Esophagus muscularis mucosa (tissue), 4 donors: ENCODE measurements at regions not wholly inside any gene's neighbourhood (a gene's known extent, or its start where the extent isn't known, plus 50 kb on each side); places are given as distances from the start of the nearest gene placed in this dataset.

ENCODE experiments used
- DNase-seq: peaks from one replicate; pipeline ENCODE4 v3.0.0-alpha.2; 2017; ENCODE audit errors: extremely low spot score
- H3K27ac ChIP-seq, 4 donors: fragments of 200-600 bp; sonication (generic); replicated peaks in 1 of 4; 1 replicate in 3 of 4; 2 replicates in 1 of 4; pipeline ENCODE4 v1.5.1; 2016 to 2019; ENCODE audit warnings: mild to moderate bottlenecking in 1 of 4
- H3K27me3 ChIP-seq, 4 donors: fragments of 200-600 bp; sonication (generic); one replicate each; pipeline versions ENCODE4 v1.5.1 to v1.6.0; 2016 to 2019
- H3K36me3 ChIP-seq, 4 donors: fragments of 200-600 bp; sonication (generic); one replicate each; pipeline ENCODE4 v1.5.1; 2016 to 2019
- H3K4me1 ChIP-seq, 4 donors: fragments of 200-600 bp; sonication (generic); one replicate each; pipeline ENCODE4 v1.5.1; 2016 to 2019
- H3K4me3 ChIP-seq, 4 donors: fragments of 200-600 bp; sonication (generic); 1 replicate in 2 of 4; 2 replicates in 2 of 4; pipeline ENCODE4 v1.5.1; 2016 to 2019; ENCODE audit warnings: mild to moderate bottlenecking in 4 of 4, moderate library complexity in 1 of 4
- H3K9me3 ChIP-seq, 4 donors: fragments of 200-600 bp; sonication (generic); 1 replicate in 3 of 4; 2 replicates in 1 of 4; pipeline ENCODE4 v1.5.1; 2016 to 2019
- EP300 ChIP-seq: sonication (generic); formaldehyde crosslinking; IDR thresholded peaks from one replicate; pipeline ENCODE4 v1.6.1; 2017; ENCODE audit warnings: antibody characterized with exemption
- POLR2A ChIP-seq: fragments of 450-650 bp; IDR thresholded peaks from one replicate; pipeline ENCODE4 v1.6.1; 2017; ENCODE audit warnings: antibody characterized with exemption, moderate library complexity, mild to moderate bottlenecking, low read depth
- POLR2AphosphoS5 ChIP-seq, 2 donors: sonication (generic); formaldehyde crosslinking; IDR thresholded peaks; one replicate each; pipeline ENCODE4 v1.6.1; 2017; ENCODE audit warnings: antibody characterized with exemption in 2 of 2
- WGBS: methylation state at CpG from one replicate; pipeline ENCODE4 v1.1.5; 2018; 5-methylcytosine and 5-hydroxymethylcytosine counted together
- intact Hi-C: fragments of 100-400 bp; cut with DNase I; formaldehyde crosslinking; loops from one replicate; pipeline ENCODE4 v1.15.1; 2023
- TF ChIP-seq, protein P1 (sequence below), 3 experiments: fragments of 200-600 bp in 2 of 3; fragments of 450-650 bp in 1 of 3; sonication (generic) in 2 of 3; IDR thresholded peaks; one replicate each; pipeline ENCODE4 v1.5.1; 2017 to 2019; ENCODE audit warnings: antibody characterized with exemption in 3 of 3, mild to moderate bottlenecking in 2 of 3, moderate library complexity in 1 of 3

DNA sequence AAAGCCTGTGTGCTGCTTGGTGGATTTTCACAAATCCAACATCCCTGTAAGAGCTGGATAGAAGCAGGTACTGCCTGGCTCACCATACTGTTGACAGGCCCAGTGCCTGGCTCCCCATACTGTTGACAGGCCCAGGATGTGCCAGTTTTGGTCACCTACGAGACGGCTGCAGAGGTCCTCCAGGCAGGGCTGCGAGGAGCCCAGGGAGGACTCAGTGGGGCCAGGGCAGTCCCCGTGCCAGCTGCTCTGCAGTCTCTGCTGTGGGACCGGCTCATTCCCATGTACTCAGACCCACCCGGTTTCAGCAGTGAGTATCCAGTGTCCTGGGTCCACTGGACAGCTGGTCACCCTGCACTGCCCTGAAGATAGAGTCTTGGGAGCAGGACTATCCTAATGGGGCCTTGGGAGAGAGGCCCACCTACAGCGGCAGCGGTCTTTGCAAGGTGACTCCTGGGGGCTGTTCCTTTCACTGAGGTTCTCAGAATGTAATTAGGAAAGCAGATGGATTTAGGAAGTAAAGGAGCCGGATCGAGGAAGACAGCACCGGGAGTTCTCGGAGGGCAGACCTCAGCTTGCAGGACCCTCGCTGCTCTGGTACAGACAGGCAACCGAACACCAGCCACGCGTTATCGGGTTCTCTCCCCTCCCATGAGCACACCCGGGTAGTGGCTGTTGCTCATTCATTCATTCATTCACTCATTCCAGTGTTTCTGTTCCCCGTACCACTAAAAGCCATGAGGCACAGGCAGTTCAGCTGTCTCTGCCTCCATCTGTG lies 106.1 kb downstream of the CTTN start:
- no peak for DNase-seq
- WGBS = 90% methylated on average over 16 of the region's 19 CpGs

DNA sequence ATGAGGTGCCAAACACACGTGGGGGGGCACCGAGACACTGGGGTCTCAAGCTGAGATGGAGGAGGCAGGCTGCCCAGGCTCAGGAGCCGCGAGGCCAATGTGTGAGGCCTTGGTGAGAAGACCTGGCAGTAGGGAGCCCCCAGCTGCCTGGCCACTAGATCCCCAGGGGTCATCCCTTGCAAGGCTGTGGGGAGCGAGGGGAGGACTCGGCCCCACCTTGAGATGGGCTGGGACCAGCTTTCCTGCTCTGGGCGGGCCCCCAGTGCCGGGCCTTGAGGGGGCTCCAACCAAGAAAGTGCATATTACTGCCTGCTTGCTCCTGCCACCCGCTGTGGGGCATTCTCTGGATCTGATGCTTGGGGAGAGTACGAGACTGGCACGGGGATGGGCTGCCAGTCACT lies 107.0 kb downstream of the CTTN start:
- Histone ChIP-seq H3K36me3 (no peaks in the 10 kb centered on the region), H3K27me3 (no peaks in the 10 kb centered on the region), H3K27ac (no peak overlapping the region), H3K9me3 (no peaks in the 10 kb centered on the region), H3K4me1 (no peaks in the 10 kb centered on the region), H3K4me3 (no peak overlapping the region)
- TF ChIP-seq, protein P1, sequence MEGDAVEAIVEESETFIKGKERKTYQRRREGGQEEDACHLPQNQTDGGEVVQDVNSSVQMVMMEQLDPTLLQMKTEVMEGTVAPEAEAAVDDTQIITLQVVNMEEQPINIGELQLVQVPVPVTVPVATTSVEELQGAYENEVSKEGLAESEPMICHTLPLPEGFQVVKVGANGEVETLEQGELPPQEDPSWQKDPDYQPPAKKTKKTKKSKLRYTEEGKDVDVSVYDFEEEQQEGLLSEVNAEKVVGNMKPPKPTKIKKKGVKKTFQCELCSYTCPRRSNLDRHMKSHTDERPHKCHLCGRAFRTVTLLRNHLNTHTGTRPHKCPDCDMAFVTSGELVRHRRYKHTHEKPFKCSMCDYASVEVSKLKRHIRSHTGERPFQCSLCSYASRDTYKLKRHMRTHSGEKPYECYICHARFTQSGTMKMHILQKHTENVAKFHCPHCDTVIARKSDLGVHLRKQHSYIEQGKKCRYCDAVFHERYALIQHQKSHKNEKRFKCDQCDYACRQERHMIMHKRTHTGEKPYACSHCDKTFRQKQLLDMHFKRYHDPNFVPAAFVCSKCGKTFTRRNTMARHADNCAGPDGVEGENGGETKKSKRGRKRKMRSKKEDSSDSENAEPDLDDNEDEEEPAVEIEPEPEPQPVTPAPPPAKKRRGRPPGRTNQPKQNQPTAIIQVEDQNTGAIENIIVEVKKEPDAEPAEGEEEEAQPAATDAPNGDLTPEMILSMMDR (IDR thresholded peaks at IDR 0.05) = no peak
- TF ChIP-seq POLR2AphosphoS5 (IDR thresholded peaks at IDR 0.05) = no peak
- no peak for TF ChIP-seq POLR2A
- no peak for DNase-seq
- intact Hi-C loops = no loop called here
- WGBS = 74% methylated on average over 7 of the region's 11 CpGs

More for the DNA sequence above, 106.1 kb downstream of the CTTN start:
- Histone ChIP-seq H3K4me1 (no peaks in the 10 kb centered on the region), H3K36me3 (no peaks in the 10 kb centered on the region), H3K27me3 (no peaks in the 10 kb centered on the region), H3K9me3 (no peaks in the 10 kb centered on the region), H3K27ac (no peak overlapping the region), H3K4me3 (no peak overlapping the region)
- TF ChIP-seq POLR2AphosphoS5 (IDR thresholded peaks at IDR 0.05) (no peak), EP300 (no peak), POLR2A (no peak)
- TF ChIP-seq, protein P1 (IDR thresholded peaks at IDR 0.05) = no peak
- intact Hi-C loops = no loop called here

DNA sequence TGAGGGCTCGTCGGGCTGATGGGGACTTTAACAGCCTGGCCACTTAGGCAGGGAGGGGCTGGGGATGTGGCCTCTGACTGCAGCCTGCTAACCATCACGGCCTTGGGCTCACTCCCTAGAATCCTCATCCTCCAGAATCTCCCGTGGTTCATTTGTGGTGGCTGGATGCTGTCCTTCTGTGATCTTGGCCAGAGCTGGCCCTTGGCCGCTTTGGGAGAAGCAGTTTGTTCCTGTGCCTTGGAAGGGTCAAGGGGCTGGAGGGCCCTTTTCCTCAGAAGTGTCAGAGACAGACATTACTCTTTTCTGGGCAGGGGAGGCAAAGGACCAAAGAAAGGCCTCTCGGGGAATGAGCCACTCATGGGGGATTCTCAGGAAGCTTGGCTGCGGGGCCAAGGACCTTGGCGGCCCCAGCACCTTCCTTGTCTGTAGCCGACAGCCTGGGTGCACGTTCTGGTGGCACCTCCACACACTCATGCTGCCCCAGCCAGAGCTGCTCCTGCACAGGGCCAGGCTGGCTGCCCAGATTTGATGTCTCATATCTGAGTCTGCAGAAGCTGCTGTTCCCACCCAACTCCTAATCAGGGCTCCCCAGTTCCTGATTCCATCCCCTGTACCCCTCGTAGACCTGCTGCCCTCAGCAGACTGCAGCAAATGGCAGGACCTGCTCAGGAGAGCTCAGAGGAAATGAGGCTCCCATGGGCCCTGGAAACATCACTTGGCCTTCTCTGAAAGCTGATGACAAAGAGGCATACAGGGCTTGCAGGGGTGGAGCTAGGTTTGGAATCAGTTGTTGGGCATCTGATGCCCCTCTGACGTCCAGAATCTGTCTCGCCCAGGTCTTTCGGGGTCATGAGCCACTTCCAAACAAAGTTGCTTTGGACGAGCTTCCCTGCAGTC lies 107.7 kb downstream of the CTTN start:
- intact Hi-C loops = no loop called here
- no peak for TF ChIP-seq EP300
- TF ChIP-seq POLR2A = no peak
- no peak for TF ChIP-seq POLR2AphosphoS5 (IDR thresholded peaks at IDR 0.05)
- TF ChIP-seq, protein P1 (IDR thresholded peaks at IDR 0.05) = no peak
- no peaks in the 10 kb centered on the region for H3K4me1 ChIP-seq
- no peak for DNase-seq
- H3K27me3 ChIP-seq = no peaks in the 10 kb centered on the region
- 77% methylated on average over 14 of the region's 15 CpGs for WGBS
- H3K27ac ChIP-seq = no peak overlapping the region
- no peaks in the 10 kb centered on the region for H3K9me3 ChIP-seq
- no peak overlapping the region for H3K4me3 ChIP-seq
- no peaks in the 10 kb centered on the region for H3K36me3 ChIP-seq

DNA sequence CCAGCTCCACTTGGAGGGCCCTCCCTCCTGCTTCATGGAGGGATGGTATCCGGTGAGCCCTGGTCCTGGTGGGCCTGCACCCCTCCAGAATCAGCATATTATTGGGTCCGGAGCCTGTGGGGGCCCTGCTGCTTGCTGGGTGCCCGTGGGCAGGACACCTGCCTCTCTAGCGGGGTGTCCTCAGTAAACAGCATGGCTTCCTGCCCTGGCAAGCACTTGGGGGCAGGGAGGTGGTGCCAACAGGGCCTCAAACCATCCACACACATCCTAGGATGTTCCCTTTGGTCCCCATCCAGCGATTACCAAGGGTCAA lies 108.3 kb downstream of the CTTN start:
- no peak overlapping the region for H3K27ac ChIP-seq
- intact Hi-C loops = no loop called here
- H3K9me3 ChIP-seq = peaks cover 0 to 5% (median 2%) of the 10 kb centered on the region in 4 donors
- H3K4me1 ChIP-seq = no peaks in the 10 kb centered on the region
- 60% methylated on average over 1 of the region's 5 CpGs for WGBS
- H3K36me3 ChIP-seq = no peaks in the 10 kb centered on the region
- no peak overlapping the region for H3K4me3 ChIP-seq
- TF ChIP-seq POLR2AphosphoS5 (IDR thresholded peaks at IDR 0.05) (no peak), EP300 (no peak), POLR2A (no peak)
- TF ChIP-seq, protein P1 (IDR thresholded peaks at IDR 0.05) = no peak
- no peak for DNase-seq
- H3K27me3 ChIP-seq = no peaks in the 10 kb centered on the region
